ENCODE measurements at regions not wholly inside any gene's neighbourhood (a gene's known extent, or its start where the extent isn't known, plus 50 kb on each side); places are given as distances from the start of the nearest gene placed in this dataset.

GRCh38 chr1:191696354-191696753 is 461.9 kb upstream of the RGS18 start:
- H3K4me3 Mint-ChIP-seq, result no peak overlapping the region
- H3K27ac ChIP-seq, result no peak overlapping the region
- DNase-seq (ENCODE audit: low spot score), result no peak
- H3K9me3 Mint-ChIP-seq, result peaks cover 7% of the 10 kb centered on the region
- no peak for TF ChIP-seq EZH2phosphoT487 (IDR thresholded peaks at IDR 0.05)
- TF ChIP-seq EZH2 (IDR thresholded peaks at IDR 0.05), result no peak
- H3K79me2 ChIP-seq (ENCODE audit: low read depth), result no peaks in the 10 kb centered on the region
- H3K9me3 ChIP-seq (ENCODE audit: low read depth), result no peaks in the 10 kb centered on the region
- H3F3A ChIP-seq (ENCODE audit: low read depth), result no peaks in the 10 kb centered on the region
- no peak overlapping the region for H3K4me3 ChIP-seq
- H3K27me3 ChIP-seq, result no peaks in the 10 kb centered on the region
- H3K9ac ChIP-seq, result no peak overlapping the region
- no peaks in the 10 kb centered on the region for H3K4me1 Mint-ChIP-seq
- no peaks in the 10 kb centered on the region for H4K20me1 ChIP-seq (ENCODE audit: low read depth)
- H2AFZ ChIP-seq (replicated peaks), result no peak overlapping the region
- H3K27me3 Mint-ChIP-seq (ENCODE audit: insufficient read depth, low read depth), result no peaks in the 10 kb centered on the region
- H3K36me3 Mint-ChIP-seq, result no peaks in the 10 kb centered on the region
- H3K27ac Mint-ChIP-seq, result no peak overlapping the region
- no peak overlapping the region for H3K4me2 ChIP-seq
- no peaks in the 10 kb centered on the region for H3K4me1 ChIP-seq
- no peaks in the 10 kb centered on the region for H3K36me3 ChIP-seq

GRCh38 chr1:191697556-191697955 is 460.7 kb upstream of the RGS18 start:
- no peaks in the 10 kb centered on the region for H3K9me3 ChIP-seq (ENCODE audit: low read depth)
- no peak overlapping the region for H2AFZ ChIP-seq (replicated peaks)
- H3K27me3 Mint-ChIP-seq (ENCODE audit: insufficient read depth, low read depth), result no peaks in the 10 kb centered on the region
- TF ChIP-seq CTCF (IDR thresholded peaks at IDR 0.05) (no peak), EZH2phosphoT487 (IDR thresholded peaks at IDR 0.05) (no peak), EZH2 (IDR thresholded peaks at IDR 0.05) (no peak)
- no peaks in the 10 kb centered on the region for H3K27me3 ChIP-seq
- no peak overlapping the region for H3K4me3 ChIP-seq
- H4K20me1 ChIP-seq (ENCODE audit: low read depth), result no peaks in the 10 kb centered on the region
- no peaks in the 10 kb centered on the region for H3K36me3 Mint-ChIP-seq
- DNase-seq (ENCODE audit: low spot score), result no peak
- no peak overlapping the region for H3K9ac ChIP-seq
- no peak overlapping the region for H3K4me2 ChIP-seq
- no peaks in the 10 kb centered on the region for H3K4me1 Mint-ChIP-seq
- H3K4me1 ChIP-seq, result no peaks in the 10 kb centered on the region
- H3K36me3 ChIP-seq, result no peaks in the 10 kb centered on the region
- H3K27ac Mint-ChIP-seq, result no peak overlapping the region
- no peak overlapping the region for H3K27ac ChIP-seq
- no peaks in the 10 kb centered on the region for H3K79me2 ChIP-seq (ENCODE audit: low read depth)
- no peak overlapping the region for H3K4me3 Mint-ChIP-seq
- no peaks in the 10 kb centered on the region for H3F3A ChIP-seq (ENCODE audit: low read depth)
- H3K9me3 Mint-ChIP-seq, result peaks cover 7% of the 10 kb centered on the region

GRCh38 chr1:191698246-191698645 is 460.0 kb upstream of the RGS18 start:
- Mint-ChIP-seq H3K4me1 (no peaks in the 10 kb centered on the region), H3K36me3 (no peaks in the 10 kb centered on the region), H3K27ac (no peak overlapping the region), H3K27me3 (ENCODE audit: insufficient read depth, low read depth) (no peaks in the 10 kb centered on the region), H3K9me3 (peaks cover 7% of the 10 kb centered on the region), H3K4me3 (no peak overlapping the region)
- H3K36me3 ChIP-seq, result no peaks in the 10 kb centered on the region
- no peak for DNase-seq (ENCODE audit: low spot score)
- H3K9ac ChIP-seq, result no peak overlapping the region
- H3K79me2 ChIP-seq (ENCODE audit: low read depth), result no peaks in the 10 kb centered on the region
- H2AFZ ChIP-seq (replicated peaks), result no peak overlapping the region
- no peak for TF ChIP-seq EZH2phosphoT487 (IDR thresholded peaks at IDR 0.05)
- no peak for TF ChIP-seq CTCF (IDR thresholded peaks at IDR 0.05)
- TF ChIP-seq EZH2 (IDR thresholded peaks at IDR 0.05), result no peak
- no peaks in the 10 kb centered on the region for H3K27me3 ChIP-seq
- no peaks in the 10 kb centered on the region for H3F3A ChIP-seq (ENCODE audit: low read depth)
- no peaks in the 10 kb centered on the region for H3K4me1 ChIP-seq
- no peak overlapping the region for H3K4me3 ChIP-seq
- no peaks in the 10 kb centered on the region for H3K9me3 ChIP-seq (ENCODE audit: low read depth)
- no peak overlapping the region for H3K27ac ChIP-seq
- H3K4me2 ChIP-seq, result no peak overlapping the region
- no peaks in the 10 kb centered on the region for H4K20me1 ChIP-seq (ENCODE audit: low read depth)

- Histone ChIP-seq H2AFZ (replicated peaks) (no peak overlapping the region), H3K27ac (no peak overlapping the region), H3K4me2 (no peak overlapping the region), H3K9ac (no peak overlapping the region), H3K79me2 (ENCODE audit: low read depth) (no peaks in the 10 kb centered on the region), H3F3A (ENCODE audit: low read depth) (no peaks in the 10 kb centered on the region), H4K20me1 (ENCODE audit: low read depth) (no peaks in the 10 kb centered on the region), H3K9me3 (ENCODE audit: low read depth) (no peaks in the 10 kb centered on the region), H3K4me1 (no peaks in the 10 kb centered on the region), H3K27me3 (no peaks in the 10 kb centered on the region), H3K4me3 (no peak overlapping the region), H3K36me3 (no peaks in the 10 kb centered on the region)
- Mint-ChIP-seq H3K4me1 (no peaks in the 10 kb centered on the region), H3K36me3 (no peaks in the 10 kb centered on the region), H3K27ac (no peak overlapping the region), H3K4me3 (no peak overlapping the region), H3K27me3 (ENCODE audit: insufficient read depth, low read depth) (no peaks in the 10 kb centered on the region), H3K9me3 (no peaks in the 10 kb centered on the region)
- no peak for TF ChIP-seq CTCF (IDR thresholded peaks at IDR 0.05)
- no peak for TF ChIP-seq EZH2 (IDR thresholded peaks at IDR 0.05)
- no peak for TF ChIP-seq EZH2phosphoT487 (IDR thresholded peaks at IDR 0.05)
- no peak for DNase-seq (ENCODE audit: low spot score)
Measured at GRCh38 chr1:191699343-191699742, 458.9 kb upstream of the RGS18 start.
